Small intestine (tissue), 7 donors: ENCODE measurements at regions not wholly inside any gene's neighbourhood (a gene's known extent, or its start where the extent isn't known, plus 50 kb on each side); places are given as distances from the start of the nearest gene placed in this dataset.
A peak's percentile ranks its signal among the peaks of the same experiment; 100 is the strongest.
"Not testable (repeated sequence)": the region's sequence is repeated elsewhere in the genome, so short reads cannot be mapped to it uniquely, and the experiment has no call there.

ENCODE experiments used
- DNase-seq, 2 donors: peaks; one replicate each; pipeline versions ENCODE4 v3.0.0 to v3.0.0-alpha.2; 2013
- FAIRE-seq: peaks from 2 replicates; lab custom pipeline; 2012; peaks lifted over from hg19 to GRCh38; lab: Jason Lieb, UNC
- H3K27ac ChIP-seq, 3 donors: one replicate each; pipeline ENCODE4 v1.5.1; 2013; ENCODE audit warnings: low read length in 2 of 3, mild to moderate bottlenecking in 2 of 3, control low read depth in 1 of 3, inconsistent platforms in 1 of 3, low read depth in 1 of 3, moderate library complexity in 1 of 3
- H3K27me3 ChIP-seq, 3 donors: one replicate each; pipeline ENCODE4 v1.6.1; 2013; ENCODE audit warnings: low read length in 3 of 3, inconsistent platforms in 1 of 3; ENCODE audit not compliant: control insufficient read depth in 3 of 3, insufficient read depth in 3 of 3
- H3K36me3 ChIP-seq, 3 donors: one replicate each; pipeline ENCODE4 v1.6.1; 2013; ENCODE audit warnings: low read length in 3 of 3, inconsistent platforms in 1 of 3, low read depth in 1 of 3, mild to moderate bottlenecking in 1 of 3, moderate library complexity in 1 of 3; ENCODE audit not compliant: control insufficient read depth in 3 of 3, insufficient read depth in 2 of 3
- H3K4me1 ChIP-seq, 3 donors: one replicate each; pipeline ENCODE4 v1.6.1; 2013; ENCODE audit warnings: low read length in 2 of 3, inconsistent platforms in 1 of 3, low read depth in 1 of 3, mild to moderate bottlenecking in 1 of 3, moderate library complexity in 1 of 3; ENCODE audit not compliant: control insufficient read depth in 3 of 3, insufficient read depth in 2 of 3
- H3K4me3 ChIP-seq, 3 donors: one replicate each; pipeline ENCODE4 v1.5.1; 2013; ENCODE audit warnings: low read length in 3 of 3, control low read depth in 1 of 3, inconsistent platforms in 1 of 3, low read depth in 1 of 3, mild to moderate bottlenecking in 1 of 3, moderate library complexity in 1 of 3
- H3K9me3 ChIP-seq, 2 donors: one replicate each; pipeline ENCODE4 v1.6.1; 2013; ENCODE audit warnings: low read depth in 1 of 2, low read length in 1 of 2; ENCODE audit not compliant: control insufficient read depth in 2 of 2, insufficient read depth in 1 of 2
- WGBS, 3 donors: extraction: QIAGEN DNeasy Blood & Tissue Kit; methylation state at CpG; one replicate each; pipeline ENCODE4 v1.1.7; 2013; 5-methylcytosine and 5-hydroxymethylcytosine counted together
- donor health status: healthy with polysubstance abuse.
- donor health status: control.
- donor health status: control.
- donor health status: Bipolar disorder and iron deficiency.
- donor health status: healthy.

DNA sequence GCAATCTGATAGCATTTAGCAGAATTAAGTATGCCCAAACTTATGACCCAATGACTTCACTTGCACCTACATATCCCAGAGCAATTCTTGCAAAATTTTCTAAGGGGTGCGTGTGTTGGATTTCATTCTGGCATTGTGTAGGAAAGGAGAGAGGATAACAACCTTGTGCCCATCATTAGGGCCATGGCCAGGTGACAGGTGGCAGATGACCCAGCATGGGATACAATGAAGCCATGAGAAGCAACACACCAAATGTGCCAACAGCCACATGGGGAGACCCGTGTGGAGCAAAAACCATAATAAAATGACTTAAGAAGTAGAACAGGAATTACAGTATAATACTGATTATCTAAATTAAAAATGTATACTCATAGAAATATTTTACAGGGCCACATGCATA lies 166.9 kb upstream of the EPB41L3 start:
- no peaks in the 10 kb centered on the region for H3K4me1 ChIP-seq
- WGBS, 3 donors, result 88 to 97% (median 91%) methylated on average over 2 of the region's 2 CpGs
- no peaks in the 10 kb centered on the region for H3K36me3 ChIP-seq
- DNase-seq, result no peak
- H3K27me3 ChIP-seq, result peaks cover 0 to 2% (median 0%) of the 10 kb centered on the region in 3 donors
- H3K9me3 ChIP-seq, result no peaks in the 10 kb centered on the region
- no peak overlapping the region for H3K4me3 ChIP-seq
- FAIRE-seq, result no peak
- no peak overlapping the region for H3K27ac ChIP-seq

DNA sequence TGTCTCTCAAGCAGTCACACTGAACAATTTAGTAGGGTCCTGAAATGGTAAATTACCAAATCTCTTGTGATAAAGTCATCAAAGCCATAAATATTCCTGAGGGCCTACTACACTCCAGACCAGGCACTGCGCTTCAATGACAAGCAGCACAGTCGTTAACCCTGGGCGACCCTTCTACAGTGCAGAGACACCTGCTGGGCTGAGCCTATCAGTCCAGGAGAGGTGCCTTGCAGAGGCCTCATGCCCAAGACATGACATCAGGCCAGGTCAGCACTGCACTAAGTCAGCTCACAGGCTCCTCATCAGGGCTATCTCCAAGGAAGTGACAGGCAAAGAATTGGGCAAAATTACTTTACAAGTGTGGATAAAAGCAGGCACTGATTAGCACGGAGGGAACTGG lies 166.4 kb upstream of the EPB41L3 start:
- 62 to 75% (median 66%) methylated on average over 4 of the region's 4 CpGs for WGBS, 3 donors
- no peaks in the 10 kb centered on the region for H3K9me3 ChIP-seq
- H3K27me3 ChIP-seq, result peaks cover 0 to 2% (median 0%) of the 10 kb centered on the region in 3 donors
- FAIRE-seq (no peak), DNase-seq (peak in 1 of 2 donors; percentile 8)
- H3K36me3 ChIP-seq, result no peaks in the 10 kb centered on the region
- no peak overlapping the region for H3K27ac ChIP-seq
- H3K4me1 ChIP-seq, result no peaks in the 10 kb centered on the region
- H3K4me3 ChIP-seq, result no peak overlapping the region

DNA sequence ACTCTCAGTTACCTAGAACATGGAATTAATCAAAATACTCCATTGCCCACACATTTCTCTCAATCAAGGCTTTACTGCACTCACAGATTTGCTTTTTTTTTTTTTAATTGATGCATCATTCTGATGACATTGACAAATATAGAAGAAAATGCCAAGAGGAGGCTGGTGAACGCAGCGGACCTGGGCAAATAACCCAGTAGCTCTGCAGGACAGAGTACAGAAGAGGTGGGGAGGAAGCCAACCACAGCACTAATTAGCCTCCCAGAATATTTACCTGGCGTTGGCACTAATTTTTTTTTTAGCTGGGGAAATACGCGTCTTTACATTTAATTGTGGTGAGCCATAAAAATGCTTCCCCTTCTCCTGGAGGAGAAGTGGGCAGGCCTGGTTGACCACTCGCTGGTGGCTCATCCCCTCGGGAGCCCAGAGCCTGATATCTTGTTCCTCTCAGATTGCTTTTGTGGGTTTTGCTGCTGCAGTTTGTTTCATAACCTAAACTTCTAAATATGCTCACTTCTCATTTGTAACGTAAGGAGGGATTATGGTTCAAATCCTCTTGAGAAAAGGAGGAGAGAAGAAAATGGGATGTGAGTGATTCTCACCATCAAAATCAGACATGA lies 165.8 kb upstream of the EPB41L3 start:
- Histone ChIP-seq H3K27me3 (peaks cover 0 to 2% (median 0%) of the 10 kb centered on the region in 3 donors), H3K4me1 (no peaks in the 10 kb centered on the region), H3K36me3 (no peaks in the 10 kb centered on the region), H3K4me3 (no peak overlapping the region), H3K9me3 (no peaks in the 10 kb centered on the region), H3K27ac (no peak overlapping the region)
- DNase-seq (no peak), FAIRE-seq (no peak)
- WGBS, 3 donors, result 68 to 81% (median 70%) methylated on average over 8 of the region's 8 CpGs

DNA sequence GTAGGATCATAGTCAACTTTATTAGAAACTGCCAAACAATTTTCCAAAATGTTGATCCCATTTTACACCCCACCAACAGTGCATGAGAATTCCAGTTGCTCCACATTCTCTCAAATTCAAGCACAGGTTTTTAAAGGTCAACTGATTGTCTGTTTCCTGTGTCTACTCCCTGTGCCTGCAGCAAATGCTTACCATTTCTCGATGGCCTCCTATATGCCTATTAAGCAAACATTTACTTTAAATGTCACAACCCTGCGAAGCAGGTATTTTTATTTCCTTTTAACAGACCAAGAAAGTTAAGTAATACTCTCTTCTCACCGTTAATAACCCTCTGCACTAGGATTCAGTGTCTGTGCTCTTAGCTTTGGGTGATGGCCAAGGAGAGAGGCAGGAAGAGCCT lies 163.8 kb upstream of the EPB41L3 start:
- WGBS, 3 donors, result 33 to 43% (median 36%) methylated on average over 3 of the region's 3 CpGs
- FAIRE-seq (no peak), DNase-seq (no peak)
- H3K27ac ChIP-seq, result no peak overlapping the region
- no peaks in the 10 kb centered on the region for H3K4me1 ChIP-seq
- H3K9me3 ChIP-seq, result no peaks in the 10 kb centered on the region
- no peak overlapping the region for H3K4me3 ChIP-seq
- no peaks in the 10 kb centered on the region for H3K36me3 ChIP-seq
- H3K27me3 ChIP-seq, result no peaks in the 10 kb centered on the region

DNA sequence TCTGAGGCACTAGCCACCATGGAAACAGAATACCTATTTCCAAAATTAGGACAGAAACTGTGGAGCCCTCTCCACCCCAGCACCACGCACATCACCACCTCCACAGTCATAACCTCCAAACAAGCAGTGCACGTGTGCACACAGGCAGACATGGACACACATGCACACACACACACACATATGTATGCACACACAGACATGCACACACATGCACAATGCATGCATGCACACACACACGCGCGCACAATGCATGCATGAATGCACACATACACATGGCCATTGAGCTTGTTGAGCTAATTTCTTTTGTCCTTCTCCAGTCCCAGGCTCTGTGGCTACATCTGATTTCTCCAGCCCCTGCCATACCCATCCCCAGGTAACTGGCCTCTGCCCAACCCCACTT lies 161.6 kb upstream of the EPB41L3 start:
- no peaks in the 10 kb centered on the region for H3K4me1 ChIP-seq
- DNase-seq, result no peak
- H3K4me3 ChIP-seq, result no peak overlapping the region
- no peaks in the 10 kb centered on the region for H3K36me3 ChIP-seq
- WGBS, 3 donors, result 95 to 99% (median 97%) methylated on average over 5 of the region's 5 CpGs
- H3K9me3 ChIP-seq, result no peaks in the 10 kb centered on the region
- H3K27me3 ChIP-seq, result no peaks in the 10 kb centered on the region
- no peak overlapping the region for H3K27ac ChIP-seq
- no peak for FAIRE-seq

DNA sequence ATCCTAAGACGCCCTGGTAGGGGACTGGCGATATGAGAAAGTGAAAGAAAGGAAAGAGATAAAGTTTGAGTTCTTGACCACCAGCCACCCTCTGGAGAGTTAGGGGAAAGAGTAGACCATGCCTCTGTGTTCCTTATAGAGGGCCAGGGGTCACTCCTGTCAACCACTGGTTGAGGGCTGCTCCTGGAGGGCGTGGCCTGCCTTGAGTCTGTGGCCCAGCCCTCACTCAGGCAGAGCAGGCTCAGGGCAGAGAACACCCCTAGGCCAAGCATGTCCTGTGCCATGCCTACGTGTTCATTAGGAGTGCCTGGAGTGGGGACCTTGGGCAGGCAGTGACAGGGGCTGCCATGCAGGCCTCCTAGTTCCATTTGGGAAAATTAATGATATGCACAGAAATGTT lies 161.1 kb upstream of the EPB41L3 start:
- Histone ChIP-seq H3K9me3 (no peaks in the 10 kb centered on the region), H3K4me1 (no peaks in the 10 kb centered on the region), H3K27ac (no peak overlapping the region), H3K36me3 (no peaks in the 10 kb centered on the region), H3K4me3 (no peak overlapping the region), H3K27me3 (peaks cover 0 to 3% (median 0%) of the 10 kb centered on the region in 3 donors)
- DNase-seq (no peak), FAIRE-seq (no peak)
- 34 to 53% (median 43%) methylated on average over 4 of the region's 4 CpGs for WGBS, 3 donors

DNA sequence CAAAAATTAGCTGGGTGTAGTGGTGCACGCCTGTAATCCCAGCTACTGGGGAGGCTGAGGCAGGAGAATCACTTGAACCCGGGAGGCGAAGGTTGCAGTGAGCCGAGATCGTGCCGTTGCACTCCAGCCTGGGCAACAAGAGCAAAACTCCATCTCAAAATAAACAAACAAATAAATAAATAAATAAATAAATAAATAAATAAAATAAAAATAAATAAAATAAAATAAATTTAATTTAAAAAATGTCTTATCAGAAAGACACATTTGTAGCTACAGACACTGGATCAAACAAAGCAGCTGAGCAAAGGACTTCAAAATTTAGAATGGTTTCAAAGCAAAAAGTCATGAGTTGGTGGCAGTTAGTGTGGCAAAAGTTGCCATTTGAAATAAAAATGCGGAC lies 158.2 kb upstream of the EPB41L3 start:
- not testable (repeated sequence) for H3K4me1 ChIP-seq, FAIRE-seq, H3K36me3 ChIP-seq, H3K9me3 ChIP-seq, H3K4me3 ChIP-seq, DNase-seq, H3K27me3 ChIP-seq, H3K27ac ChIP-seq
- 82 to 98% (median 93%) methylated on average over 5 to 7 of the region's 7 CpGs for WGBS, 3 donors

DNA sequence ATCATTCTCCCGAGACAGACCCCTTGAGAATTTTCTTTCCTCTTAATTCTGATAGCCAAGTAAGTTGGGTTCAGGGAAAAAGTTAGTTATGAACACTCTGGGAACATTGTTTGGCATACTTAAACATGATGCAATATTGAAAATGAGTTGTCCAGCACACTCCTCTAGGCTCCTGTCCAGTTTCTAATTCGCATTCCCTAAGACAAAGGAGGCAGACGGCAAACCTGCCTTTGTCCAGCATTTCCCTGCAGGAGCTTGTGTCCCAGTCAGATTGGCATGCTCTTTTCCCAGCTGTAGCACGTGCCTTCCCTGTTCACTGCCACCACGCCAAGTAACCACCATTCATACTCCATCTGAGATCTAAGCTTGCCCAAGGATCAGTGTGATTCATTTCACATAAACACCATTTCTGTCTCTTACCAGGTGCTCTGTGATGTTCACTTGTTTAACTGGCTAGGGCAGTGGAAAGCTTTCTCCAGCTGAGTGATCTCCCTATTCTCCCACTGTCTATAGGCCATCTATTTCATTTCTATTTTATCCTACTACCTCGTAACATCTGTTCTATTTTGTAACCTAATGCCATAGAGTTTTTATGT lies 150.0 kb upstream of the EPB41L3 start:
- no peak for FAIRE-seq
- H3K27ac ChIP-seq, result no peak overlapping the region
- H3K4me3 ChIP-seq, result no peak overlapping the region
- no peaks in the 10 kb centered on the region for H3K4me1 ChIP-seq
- H3K36me3 ChIP-seq, result no peaks in the 10 kb centered on the region
- 65 to 75% (median 73%) methylated on average over 6 of the region's 6 CpGs for WGBS, 3 donors
- no peaks in the 10 kb centered on the region for H3K27me3 ChIP-seq
- no peaks in the 10 kb centered on the region for H3K9me3 ChIP-seq
- DNase-seq, result no peak
